Stimulated activated CD4-positive, alpha-beta T cell treated with anti-CD3 and anti-CD28 coated beads, Interleukin-12 subunit alpha, Interleukin-12 subunit beta, amount 100 ng/mL, for 48 hours (primary cell): ENCODE measurements at regions not wholly inside any gene's neighbourhood (a gene's known extent, or its start where the extent isn't known, plus 50 kb on each side); places are given as distances from the start of the nearest gene placed in this dataset.

ENCODE experiments used
- DNase-seq, 3 donors: peaks; one replicate each; pipeline ENCODE4 v3.0.0-alpha.2; 2020; ENCODE audit warnings: low read depth in 2 of 3, low spot score in 1 of 3

DNA sequence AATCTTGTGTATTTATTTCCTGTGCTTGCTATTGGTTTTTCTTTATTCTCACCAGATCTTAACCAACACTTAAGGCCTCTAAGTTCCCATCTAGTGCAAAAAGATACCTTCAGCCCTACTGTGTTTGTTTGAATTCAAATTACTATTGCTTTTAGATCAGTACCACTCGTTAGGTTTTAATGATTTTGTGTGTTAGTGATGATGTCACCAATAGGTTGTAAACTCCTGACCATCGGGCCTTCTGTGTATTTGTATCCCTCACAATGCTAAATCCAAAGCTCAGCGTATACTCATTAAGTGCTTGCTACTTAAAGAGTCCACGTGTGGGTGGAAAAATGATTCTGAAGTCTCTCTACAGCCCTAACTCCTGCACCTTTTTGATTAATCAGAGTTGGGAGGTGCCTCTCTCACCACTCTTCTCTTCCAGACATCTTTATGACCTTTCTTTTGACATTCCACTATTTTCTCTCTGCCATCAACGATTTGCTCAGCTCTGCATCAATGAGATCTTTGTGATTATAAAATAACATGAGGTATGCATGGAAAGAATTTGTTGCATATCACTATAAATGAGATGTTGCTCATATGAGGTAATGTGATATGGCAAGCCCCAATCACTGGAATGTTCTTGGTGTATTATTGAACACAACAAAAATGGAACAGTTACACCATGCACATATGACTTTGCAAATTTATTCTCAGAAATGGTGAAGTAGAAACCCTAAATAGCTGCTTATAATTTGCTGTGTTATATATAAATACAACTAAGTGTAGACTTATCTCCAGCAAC is 55.1 kb upstream of the LAMA2 start:
- no peak for DNase-seq

- DNase-seq = no peak
These were observed 56.3 kb upstream of the LAMA2 start for GRCh38 chr6:128826606-128827005.

- no peak for DNase-seq
These were observed 60.7 kb upstream of the LAMA2 start for GRCh38 chr6:128822271-128822670.

DNA sequence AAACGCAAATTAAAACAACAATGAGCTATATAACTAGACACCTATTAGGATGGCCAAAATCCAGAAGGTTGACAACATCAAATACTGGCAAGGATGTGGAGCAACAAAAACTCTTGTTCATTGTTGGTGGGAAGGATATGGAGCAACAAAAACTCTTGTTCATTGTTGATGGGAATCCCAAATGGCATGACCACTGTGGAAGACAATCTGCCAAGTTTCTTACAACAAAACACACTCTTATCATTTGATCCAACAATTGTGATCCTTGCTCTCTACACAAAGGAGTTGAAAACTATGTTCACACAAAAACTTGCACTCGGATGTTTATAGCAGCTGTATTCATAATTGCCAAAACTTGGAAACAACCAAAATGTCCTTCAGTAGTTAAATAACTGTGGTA is 61.8 kb upstream of the LAMA2 start:
- DNase-seq = no peak

GRCh38 chr6:128808856-128809255 is 74.1 kb upstream of the LAMA2 start:
- no peak for DNase-seq

GRCh38 chr6:128807577-128807976 is 75.4 kb upstream of the LAMA2 start:
- no peak for DNase-seq

- no peak for DNase-seq
These were observed 76.7 kb upstream of the LAMA2 start for GRCh38 chr6:128806261-128806660.

DNA sequence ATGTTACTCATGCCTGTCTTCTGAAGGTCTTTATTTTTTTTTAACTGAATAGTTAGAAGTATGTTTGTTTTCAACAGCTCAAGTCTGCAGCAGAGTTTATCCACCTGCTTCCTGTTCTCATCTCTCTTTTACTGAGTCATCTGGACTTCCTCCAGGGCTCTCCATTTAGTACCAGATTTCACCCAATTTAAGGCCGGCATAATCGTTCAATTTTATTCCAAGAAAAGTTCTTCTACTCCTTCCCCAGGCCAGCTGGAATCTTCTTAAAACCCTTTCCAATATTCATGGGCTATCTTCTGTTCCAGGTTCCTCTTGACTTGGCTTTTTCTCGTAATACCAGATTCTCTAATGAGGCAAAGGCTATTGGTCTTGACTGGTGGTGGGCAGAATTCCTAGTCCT is 79.0 kb upstream of the LAMA2 start:
- DNase-seq = no peak

DNA sequence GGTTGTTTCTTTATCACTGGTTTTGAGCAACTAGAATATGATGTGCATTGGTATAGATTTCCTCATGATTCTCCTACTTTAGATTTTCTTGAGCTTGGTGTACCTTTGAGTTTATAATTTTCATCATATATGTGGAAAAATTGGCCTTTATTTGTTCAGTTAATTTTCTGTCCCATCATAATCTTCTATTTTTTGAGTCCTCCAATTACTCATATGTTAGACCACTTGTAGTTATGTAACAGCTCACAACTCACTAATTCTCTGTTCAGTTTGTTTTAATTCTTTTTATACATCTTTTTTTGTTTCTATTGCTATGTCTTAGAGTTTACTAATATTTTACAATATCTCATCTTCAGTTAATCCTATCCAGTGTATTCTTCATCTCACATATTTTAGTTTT is 81.3 kb upstream of the LAMA2 start:
- DNase-seq = no peak

DNA sequence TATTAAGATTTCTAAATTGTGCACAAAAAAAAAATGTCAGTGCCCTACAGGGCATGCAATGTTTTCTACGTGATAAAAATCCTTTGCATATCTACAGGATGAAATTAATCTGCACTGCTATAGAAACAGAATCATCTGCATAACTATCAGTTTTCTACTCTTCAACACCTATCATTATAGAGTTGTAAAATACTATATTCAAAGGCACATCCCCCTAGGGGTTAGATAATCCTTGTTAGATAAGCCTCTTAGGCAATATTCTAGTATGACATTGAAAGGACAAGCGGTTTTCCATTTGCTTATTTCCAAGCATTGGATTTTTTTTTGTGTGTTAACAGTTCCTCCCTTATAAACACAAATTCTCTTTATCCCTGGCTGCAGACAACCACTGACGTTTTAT is 98.7 kb upstream of the LAMA2 start:
- no peak for DNase-seq

DNA sequence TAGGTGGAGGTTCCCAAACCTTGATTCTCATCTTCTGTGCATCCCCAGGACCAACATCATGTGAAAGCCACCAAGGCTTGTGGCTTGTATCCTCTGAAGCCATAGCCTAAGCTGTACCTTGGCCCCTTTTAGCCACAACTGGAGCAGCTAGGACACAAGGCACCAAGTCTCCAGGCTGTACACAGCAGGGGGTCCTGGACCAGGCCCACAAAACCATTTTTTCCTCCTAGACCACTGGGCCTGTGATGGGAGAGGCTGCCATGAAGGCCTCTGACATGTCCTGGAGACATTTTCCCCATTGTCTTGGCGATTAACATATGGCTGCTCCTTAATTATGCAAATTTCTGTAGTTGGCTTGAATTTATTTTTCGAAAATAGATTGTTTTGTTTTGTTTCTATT is 114.8 kb upstream of the LAMA2 start:
- no peak for DNase-seq

DNA sequence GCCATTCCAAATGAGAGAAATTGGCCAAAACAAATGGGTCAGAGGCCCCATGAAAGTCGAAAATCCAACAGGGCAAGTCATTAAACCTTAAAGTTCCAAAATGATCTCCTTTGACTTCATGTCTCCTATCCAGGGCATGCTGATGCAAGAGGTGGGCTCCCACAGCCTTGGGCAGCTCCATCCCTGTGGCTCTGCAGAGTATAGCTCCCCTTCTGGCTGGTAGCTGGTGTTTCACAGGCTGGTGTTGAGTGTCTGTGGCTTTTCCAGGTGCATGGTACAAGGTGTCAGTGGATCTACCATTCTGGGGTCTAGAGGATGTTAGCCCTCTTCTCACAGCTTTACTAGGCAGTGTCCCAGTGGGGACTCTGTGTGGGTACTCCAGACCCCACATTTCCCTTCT is 115.2 kb upstream of the LAMA2 start:
- DNase-seq = no peak

GRCh38 chr6:128767150-128767549 is 115.8 kb upstream of the LAMA2 start:
- DNase-seq = no peak

- no peak for DNase-seq
These were observed 119.2 kb upstream of the LAMA2 start for GRCh38 chr6:128763599-128764300.

- no peak for DNase-seq
These were observed 123.0 kb upstream of the LAMA2 start for GRCh38 chr6:128759901-128760300.

GRCh38 chr6:128759447-128759846 is 123.5 kb upstream of the LAMA2 start:
- no peak for DNase-seq

- no peak for DNase-seq
These were observed 125.0 kb upstream of the LAMA2 start for GRCh38 chr6:128757961-128758360.

- DNase-seq = no peak
These were observed 128.2 kb upstream of the LAMA2 start for GRCh38 chr6:128754658-128755256.

GRCh38 chr6:128743974-128744765 is 138.8 kb upstream of the LAMA2 start:
- no peak for DNase-seq

- no peak for DNase-seq
These were observed 140.0 kb upstream of the LAMA2 start for GRCh38 chr6:128742900-128743299.

DNA sequence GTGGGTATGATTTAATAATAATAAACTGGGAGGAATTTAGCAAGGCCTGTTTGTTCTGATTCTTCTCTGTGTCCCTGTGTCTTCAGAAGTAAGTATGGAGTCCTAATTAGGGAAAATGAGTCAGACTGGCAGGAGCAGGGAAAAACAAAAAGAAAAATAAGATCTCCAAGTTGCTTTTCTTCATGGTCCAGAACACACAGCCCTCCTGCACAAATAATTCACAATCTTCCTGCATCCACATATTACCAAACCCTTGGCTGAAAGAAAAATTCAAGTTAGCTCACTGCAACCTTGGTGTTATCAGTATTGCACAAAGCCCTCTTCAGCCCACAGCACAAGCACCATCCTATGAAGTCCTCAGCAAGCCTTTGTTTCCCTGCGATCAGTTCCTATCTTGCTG is 142.0 kb upstream of the LAMA2 start:
- DNase-seq = no peak

GRCh38 chr6:128739112-128739511 is 143.8 kb upstream of the LAMA2 start:
- DNase-seq = no peak
